ENCODE measurements at regions not wholly inside any gene's neighbourhood (a gene's known extent, or its start where the extent isn't known, plus 50 kb on each side); places are given as distances from the start of the nearest gene placed in this dataset.
"Not testable (repeated sequence)": the region's sequence is repeated elsewhere in the genome, so short reads cannot be mapped to it uniquely, and the experiment has no call there.

DNA sequence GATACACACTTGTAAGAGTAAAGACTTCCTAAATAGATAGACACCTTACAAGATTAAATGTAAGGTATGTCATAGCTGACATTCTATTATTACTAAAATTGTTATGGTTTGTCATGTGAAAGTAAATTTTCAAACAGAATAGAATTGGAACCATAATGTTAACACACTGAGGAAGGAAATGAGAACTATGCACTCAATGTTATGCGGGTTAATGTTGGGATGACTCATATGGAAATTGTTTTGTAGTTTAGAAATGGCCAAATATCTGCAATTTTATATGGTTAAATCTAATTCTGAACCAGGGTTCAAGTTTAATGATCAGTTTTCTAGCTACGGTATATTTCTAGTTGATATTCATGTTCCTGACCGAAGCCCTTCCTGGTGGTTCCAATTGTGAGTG is 214.2 kb upstream of the ADO start:
- DNase-seq, result peak in 1 of 2 donors; percentile 43

DNA sequence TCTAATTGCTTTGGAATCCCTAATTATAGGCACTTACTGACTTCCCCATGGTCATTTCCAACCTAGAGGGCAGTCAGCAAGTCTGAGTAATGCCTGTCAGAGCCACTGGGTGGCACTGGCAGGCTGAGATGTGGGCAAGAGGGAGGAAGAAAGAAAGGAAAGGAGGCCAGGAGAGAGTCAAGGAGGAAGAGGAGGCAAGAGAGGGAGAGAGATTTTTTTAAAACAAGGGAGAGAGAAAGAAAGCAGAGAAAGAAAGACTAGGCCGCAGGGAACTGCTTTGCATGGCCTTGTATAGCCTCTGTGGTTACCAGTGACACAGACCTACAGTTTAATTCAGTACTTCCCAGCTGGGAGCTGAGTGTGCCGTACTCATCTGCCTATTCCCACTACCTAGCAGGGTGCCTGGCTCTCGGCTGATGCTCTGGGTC is 210.4 kb upstream of the ADO start:
- peak; percentile 71 to 78 for DNase-seq

DNA sequence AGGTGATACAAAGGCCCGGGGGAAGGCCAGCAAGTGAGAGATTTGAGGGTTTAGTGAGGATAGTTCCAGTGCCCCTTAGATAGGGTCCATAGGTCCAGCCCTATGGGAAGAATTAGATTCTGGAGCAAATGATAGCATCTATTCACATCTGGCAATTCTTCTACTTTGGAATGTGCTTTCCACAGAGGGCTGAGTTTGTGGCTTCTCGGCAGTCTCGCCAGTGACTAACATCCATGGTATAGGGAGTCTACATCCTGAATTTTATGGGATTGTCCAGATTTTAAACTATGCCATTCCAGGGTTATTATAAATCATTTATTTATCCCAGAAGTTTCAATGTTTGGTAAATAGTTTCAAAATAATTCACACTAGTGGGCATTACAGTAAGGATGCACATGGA is 207.3 kb upstream of the ADO start:
- DNase-seq, result no peak

DNA sequence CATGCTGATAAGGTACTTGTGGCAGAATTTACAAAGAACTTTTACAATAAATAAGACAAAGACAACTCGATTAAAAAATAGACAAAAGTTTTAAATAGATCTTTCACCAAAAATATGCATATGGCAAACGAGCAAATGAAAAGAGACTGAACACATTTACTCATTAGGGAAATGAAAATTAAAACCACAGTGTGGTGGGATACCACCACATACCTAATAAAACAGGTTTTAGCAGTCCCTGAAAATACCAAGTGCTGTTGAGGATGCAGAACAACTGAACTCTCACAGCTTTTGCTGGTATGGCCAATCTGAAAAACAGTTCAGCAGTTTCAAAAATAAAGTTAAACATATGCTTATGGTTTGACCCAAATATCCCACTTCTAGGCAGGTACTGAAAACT is 205.4 kb upstream of the ADO start:
- DNase-seq, result no peak

DNA sequence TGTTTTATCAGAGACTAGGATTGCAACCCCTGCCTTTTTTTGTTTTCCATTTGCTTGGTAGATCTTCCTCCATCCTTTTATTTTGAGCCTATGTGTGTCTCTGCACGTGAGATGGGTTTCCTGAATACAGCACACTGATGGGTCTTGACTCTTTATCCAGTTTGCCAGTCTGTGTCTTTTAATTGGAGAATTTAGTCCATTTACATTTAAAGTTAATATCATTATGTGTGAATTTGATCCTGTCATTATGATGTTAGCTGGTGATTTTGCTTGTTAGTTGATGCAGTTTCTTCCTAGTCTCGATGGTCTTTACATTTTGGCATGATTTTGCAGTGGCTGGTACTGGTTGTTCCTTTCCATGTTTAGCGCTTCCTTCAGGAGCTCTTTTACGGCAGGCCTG is 198.0 kb upstream of the ADO start:
- not testable (repeated sequence) for DNase-seq

DNA sequence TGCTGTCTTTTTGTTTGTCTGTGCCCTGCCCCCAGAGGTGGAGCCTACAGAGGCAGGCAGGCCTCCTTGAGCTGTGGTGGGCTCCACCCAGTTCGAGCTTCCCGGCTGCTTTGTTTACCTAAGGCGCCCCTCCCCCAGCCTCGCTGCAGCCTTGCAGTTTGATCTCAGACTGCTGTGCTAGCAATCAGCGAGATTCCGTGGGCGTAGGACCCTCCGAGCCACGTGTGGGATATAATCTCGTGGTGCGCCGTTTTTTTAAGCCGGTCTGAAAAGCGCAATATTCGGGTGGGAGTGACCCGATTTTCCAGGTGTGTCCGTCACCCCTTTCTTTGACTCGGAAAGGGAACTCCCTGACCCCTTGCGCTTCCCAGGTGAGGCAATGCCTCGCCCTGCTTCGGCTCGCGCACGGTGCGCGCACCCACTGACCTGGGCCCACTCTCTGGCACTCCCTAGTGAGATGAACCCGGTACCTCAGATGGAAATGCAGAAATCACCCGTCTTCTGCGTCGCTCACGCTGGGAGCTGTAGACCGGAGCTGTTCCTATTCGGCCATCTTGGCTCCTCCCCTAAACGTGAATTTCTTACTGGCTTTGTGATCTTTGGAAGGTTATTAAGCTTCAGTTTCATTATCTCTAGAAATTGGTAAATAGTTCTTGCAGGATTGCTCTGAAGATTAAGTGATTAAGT is 196.2 kb upstream of the ADO start:
- not testable (repeated sequence) for DNase-seq

DNA sequence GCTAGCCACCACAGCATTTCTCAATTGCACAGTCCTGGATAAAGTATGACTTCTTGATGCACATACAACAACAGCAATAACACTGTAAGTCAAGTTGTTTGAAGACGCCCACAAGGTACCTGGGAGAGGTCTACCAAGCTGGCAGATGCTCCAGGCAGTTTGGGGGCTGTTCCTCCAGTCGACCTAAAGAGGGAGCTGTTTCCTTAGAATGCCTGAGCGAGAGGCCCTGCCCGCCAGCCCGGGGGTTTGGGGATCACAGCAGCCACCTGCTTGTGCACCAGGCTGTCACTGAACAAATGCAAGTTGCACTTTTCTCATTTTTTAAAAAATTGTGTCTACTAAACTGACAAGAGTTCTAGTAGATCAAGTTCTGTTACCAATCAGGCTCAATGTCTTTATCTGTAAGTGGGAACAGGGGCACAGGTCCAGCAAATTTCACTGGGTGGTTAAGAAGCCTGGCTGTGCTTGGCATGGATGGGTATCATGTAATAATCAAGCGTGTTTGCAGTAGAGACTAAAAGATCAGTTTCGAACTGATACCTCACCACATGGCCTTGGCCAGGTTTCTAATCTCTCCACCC is 193.8 kb upstream of the ADO start:
- DNase-seq, result peak; percentile 80 to 85

DNA sequence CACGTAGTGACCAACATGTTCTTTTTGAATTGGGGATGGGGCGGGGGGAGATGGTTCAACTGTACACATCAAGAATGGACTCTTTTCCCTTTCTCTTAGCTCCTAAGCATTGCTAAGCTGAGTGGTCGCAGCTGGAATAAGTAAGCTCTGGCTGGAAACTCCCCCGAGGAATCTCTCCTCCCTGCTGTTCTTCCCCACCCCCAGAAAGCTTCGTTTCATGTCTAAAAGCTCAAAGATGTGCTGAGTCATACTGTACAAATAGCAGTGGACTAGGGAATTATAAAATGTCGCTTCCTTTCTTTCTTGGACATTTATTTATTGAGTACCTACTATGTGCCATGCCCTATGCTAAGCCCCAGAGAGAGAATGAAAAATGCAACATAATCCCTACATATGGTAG is 191.1 kb upstream of the ADO start:
- DNase-seq, result peak in 1 of 2 donors; percentile 59

DNA sequence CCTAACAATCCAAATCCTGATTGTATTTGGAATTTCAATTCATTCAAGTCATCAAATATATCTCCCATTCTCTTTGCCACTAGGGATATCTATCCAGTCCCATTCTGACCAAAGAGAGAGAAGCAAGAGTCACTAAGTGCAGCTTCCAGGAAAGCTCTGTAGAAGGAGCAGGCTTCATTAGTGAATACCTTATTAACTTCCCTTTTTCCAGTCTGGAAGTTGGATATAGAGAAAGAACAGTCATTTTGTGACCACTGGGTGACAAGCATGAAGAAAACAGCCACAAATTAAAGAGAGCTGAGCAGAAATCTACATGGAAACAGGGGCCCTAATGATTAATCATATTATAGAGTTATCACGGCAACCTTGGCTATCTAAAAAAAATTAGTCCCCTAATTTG is 190.7 kb upstream of the ADO start:
- DNase-seq, result no peak

DNA sequence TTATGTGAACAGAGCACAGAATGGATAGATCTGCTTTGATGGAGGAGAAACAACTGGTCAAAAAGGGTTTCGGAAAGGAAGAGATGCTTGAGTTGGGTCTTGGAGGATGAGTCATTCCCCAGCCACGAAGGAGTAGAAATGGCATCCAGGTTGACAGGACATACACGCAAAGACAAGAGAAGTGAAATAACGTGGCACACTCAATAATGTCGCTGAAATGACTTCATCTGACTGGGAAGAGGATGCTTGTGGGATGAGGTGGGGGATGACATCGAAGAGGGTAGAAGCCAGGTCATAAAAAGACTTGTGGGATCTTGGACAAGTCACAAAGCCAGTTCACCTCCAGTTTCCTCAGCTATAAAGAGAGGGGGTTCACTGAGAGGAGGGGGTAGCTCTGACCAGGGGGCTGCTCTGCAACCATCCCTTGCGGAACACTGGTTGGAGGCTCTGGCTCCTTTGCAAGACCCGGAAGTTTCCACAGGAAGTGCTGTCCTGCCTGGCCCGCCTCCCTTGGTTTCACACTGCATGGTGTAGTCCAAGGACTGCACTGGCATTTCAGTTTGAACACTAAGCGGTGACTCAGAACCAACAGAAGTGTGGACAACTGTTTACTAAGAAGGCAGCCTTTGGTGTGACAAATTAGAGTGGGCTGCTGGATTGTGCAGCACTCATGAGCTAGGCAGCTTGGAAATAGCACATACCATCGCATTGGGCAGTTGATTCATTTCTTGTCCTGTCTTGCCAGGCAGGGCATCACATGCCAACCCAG is 189.9 kb upstream of the ADO start:
- peak; percentile 93 to 98 for DNase-seq

DNA sequence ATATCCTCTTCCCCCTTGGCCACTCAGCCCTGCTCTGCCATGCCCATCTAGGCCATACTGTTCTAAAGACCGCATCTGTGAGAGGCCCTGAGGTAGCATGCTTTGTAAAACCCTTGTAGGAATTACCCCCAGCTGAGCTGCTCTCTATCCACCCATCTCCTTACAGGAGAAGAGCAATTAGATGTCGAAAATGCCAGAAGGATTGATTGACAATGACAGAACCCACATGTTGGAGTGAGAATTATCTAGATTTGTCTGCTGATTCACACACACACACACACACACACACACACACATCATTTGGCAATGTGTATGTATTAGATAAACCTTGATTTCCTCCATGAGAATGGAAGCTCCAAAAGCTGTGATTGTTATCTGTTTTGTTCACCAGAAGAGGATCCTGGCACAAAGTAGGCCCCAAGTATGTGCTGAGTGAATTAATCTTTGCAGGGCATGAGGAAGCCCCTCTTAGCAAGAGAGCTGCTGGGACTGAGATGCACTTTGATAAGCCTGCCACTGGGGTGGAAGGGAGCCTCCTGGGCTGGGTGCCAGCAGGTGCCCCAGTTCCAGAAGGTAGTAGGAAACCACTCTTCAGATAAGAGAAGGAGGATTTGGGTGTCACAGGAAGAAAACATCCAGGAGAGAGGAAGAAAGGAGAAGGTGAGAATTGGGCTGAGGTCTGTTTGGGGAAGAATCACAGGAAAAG is 187.5 kb upstream of the ADO start:
- DNase-seq, result peak in 1 of 2 donors; percentile 30

DNA sequence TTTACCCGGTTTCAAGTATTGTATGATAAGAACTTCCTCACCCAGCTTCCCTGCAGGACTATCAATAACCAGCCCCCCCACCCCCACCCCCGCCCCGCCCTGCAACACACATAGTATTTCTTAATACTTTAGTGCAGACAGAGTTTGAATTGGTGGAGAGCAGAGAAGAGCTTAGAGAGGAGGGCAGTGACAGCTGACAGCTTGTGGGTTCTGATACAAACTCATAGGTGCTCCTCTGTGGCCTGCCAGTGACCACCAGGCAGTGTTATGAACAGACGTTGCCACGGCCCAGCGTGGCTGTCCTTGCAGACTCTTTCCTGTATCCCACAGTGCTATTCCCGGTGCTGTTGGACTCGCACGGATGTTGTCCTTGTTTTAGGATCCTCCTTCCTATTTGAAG is 186.9 kb upstream of the ADO start:
- DNase-seq, result peak; percentile 66 to 81

DNA sequence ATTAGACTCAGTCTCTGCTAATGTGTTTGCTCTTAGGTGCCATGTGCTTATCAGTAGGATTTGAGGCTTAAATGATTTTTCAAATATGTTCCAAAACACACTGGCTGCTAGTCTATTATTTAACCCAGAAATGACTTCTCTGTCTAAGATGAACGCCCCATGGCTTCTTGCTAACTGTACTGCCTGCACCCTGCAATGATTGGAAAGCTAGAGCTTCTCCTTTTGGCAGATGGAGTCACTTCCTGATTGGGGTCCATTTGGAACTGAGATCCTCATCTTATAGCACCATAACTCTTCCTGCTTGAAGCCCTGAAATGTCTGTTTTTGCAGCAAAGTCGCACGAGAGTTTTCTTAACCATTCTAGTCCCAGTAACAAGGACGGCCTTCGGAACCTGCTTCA is 186.5 kb upstream of the ADO start:
- DNase-seq, result peak; percentile 79 to 87

DNA sequence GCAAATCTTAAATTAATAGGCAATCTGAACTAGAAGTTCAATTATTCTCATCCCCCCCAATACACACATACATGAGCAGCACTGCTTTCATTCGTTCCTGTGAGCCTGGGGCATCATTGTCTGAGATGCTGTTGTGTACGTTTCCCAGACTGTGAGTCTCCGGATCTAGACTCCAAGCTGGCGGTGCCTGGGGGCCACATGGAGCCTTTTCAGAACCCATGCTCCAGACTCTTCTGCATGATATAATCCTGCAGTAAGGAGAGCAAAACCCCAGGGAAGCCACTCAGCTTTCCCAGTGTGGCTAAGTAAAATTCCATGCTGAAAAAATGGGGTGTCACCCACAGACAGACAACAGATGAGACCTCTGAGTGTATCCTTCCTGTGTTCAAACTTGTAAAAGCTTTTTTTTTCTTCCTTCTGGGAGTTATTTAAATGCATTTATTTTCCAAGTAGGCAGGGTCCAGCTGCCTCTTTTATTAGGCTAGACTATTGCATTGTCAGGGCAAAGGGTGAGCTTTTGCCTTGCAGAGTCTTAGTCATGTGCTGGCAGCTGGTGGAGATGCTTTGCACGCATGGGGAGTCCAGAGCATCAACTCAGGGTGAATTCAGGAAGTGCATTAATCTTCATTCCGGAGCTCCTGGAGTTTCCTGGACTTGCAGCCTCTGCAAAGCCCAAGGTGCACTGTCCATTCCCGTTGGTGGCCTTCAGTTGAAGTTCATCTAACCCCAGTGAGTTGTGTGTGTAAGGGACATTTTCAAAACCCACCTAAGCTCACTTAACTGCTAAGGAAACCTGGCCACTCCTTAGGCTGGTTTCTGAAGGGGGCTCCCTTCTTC is 185.7 kb upstream of the ADO start:
- DNase-seq, result peak; percentile 89 to 97

DNA sequence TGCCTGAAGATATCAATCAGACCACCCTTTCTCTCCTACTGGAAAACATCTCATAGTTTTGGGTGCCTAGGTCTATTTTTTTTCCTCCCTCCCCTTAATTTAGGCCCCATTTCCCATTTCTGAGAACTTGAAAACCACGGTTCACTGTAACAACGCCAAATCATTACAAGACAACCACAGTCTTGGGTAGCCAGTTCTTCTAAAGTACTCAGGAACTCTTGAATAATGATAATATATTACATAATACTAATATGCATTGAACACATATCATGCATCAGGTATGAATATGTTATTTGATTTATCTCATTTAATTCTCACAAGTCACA is 185.1 kb upstream of the ADO start:
- DNase-seq, result peak; percentile 57 to 82

DNA sequence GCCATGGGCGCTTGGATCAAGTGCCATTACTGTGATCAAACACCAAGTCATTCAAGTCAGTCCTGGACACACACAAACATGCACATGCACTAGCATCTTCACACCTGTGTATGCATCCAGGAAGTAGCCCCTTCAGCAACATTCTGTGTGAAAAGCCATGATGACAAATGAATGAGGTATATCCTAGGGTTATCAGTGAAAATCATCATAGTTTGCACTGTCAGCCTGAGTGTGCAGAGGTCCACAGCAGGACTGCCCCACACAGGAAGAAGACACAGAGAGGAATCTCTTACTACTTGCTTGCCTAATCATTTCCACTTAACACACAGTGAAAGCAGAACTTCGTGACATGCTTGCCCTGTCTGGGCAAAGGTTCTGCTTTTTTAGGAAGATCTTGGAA is 184.0 kb upstream of the ADO start:
- peak; percentile 91 to 92 for DNase-seq

DNA sequence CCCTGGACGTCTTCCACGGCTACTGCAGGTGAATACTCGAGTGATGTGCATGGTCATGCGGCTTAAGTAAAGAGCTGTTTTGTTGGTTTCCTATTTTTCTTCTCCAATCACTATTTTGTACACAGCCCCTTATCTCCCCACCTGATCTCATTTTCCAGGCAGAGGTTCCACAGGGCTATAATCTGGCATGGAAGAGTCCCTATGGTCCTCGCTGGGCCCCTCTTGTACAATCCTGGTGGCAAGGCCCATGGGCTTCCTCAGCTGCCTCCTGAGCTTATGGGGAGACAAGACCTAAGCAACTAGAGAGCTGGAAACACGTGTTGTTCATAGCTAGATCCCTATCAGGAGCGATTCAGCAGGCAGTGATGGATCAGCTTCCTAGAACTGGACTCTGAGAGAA is 181.3 kb upstream of the ADO start:
- no peak for DNase-seq

DNA sequence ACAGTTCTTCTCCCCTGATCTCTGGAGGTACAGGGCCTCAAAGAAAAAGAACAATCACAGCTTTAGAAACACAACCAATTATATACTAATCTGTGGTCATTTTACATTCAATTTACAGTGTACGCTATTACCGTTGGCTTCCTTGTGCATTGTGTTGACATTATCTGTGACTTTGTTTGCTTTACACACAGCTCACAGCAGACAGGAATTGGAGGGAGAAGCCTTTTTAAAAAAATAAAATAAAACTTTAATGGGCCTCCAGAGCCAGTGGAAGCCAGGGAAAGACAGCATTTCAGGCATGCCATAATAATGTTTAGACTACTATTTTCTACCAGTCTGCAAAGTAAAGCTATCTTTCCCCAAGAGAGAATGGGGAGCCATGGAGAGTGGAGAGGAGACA is 179.0 kb upstream of the ADO start:
- no peak for DNase-seq

DNA sequence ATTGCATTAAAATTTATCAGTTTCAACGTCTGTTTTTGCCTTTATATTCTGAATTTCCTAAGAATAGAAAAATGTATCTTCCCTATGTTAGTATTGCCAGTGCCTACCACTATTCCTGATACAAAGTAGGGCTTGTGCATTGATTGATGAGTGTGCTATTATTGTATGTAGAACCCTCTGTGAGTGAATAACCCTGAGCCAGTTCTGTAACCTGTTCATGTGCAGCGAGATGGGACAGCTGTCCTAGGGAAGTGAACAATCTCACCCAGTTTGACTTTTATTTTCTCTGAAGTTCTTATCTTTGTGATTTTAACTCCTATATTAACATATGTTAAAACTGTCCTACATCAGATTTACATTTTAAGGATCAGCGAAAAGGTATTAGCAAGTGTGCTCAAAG is 178.4 kb upstream of the ADO start:
- DNase-seq, result no peak

DNA sequence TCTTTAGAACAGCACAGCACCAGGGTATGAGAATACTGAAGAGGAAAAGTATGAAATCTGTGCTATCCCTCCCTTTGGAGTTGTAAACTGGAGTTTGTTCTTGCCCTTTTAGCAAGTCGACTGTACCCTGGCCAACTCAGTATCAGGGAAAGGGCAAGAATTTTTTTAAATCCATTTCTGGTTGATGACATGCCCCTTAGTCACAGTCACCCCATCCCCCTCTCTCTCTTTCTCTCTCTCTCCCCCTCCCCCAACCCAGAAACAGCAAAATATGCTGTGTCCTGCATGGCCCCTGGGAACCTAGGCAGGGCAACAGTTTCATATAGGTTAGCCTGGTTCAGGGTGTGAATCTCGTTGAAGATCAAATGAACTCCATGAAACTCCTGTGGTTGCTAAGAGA is 177.7 kb upstream of the ADO start:
- no peak for DNase-seq

DNA sequence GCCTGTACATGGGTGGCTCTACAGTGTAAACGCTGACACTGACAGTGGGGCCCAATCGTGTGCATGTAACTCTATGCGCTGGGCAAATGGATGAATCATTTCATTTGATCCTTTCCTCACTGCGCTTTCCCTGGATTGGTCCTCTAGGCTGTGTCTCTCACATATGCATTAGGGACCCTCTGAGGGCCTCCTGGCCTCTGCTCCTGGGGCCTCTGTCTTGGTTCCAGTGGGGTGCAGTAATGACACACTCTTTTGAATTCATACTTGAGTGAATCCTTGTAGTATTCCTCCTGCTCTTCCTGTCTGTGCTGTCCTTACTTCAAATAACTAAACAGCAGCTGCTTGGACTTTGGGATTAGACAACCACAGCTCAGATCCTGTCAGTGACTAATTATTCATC is 176.5 kb upstream of the ADO start:
- DNase-seq, result no peak

DNA sequence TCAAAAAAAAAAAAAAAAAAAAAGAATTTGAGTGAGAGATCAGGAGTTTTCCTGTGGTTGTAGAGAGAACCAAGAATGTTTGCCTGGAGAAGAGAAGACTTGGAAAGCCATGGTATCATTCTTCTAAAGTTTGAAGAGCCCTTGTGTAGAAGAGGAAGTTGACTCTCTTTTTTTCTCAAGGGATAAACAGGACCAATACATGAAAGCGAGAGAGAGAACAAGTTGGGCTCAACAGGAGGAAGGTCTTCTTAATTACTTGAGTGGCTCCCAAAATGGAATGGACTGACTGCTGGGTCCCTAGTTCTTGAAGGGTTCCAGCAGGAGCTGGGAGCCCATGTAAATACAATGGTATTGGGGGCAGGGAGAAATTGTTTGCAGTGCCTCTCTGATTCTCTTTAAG is 173.3 kb upstream of the ADO start:
- DNase-seq, result peak in 1 of 2 donors; percentile 23
